IMR-90 (cell line): ENCODE measurements at regions not wholly inside any gene's neighbourhood (a gene's known extent, or its start where the extent isn't known, plus 50 kb on each side); places are given as distances from the start of the nearest gene placed in this dataset.

Experiments used
- ATAC-seq: fragments of 200-7000 bp; cut with Tn5 transposase; 2 replicates; pipeline ENCODE4 v1.9.1; 2020; ENCODE audit warnings: low read depth, mild to moderate bottlenecking, moderate library complexity
- BruUV-seq: library from RNA; stranded (reverse); fragments of 400-500 nt; replicated peaks from 2 replicates; lab custom pipeline; 2021; lab: Mats Ljungman, UMichigan
- CTCF ChIA-PET: fragments of 300-600 bp; formaldehyde crosslinking; extraction: SDS; loops from one replicate; lab custom pipeline; 2021; ENCODE audit warnings: antibody characterized with exemption; lab: Yijun Ruan, JAX
- POLR2A ChIA-PET: fragments of 300-600 bp; sonication (Branson Sonifier 250); formaldehyde crosslinking; loops from one replicate; lab custom pipeline; 2022; ENCODE audit warnings: antibody characterized with exemption; ENCODE audit not compliant: unreplicated experiment; lab: Charles Lee
- DNase-seq: peaks from one replicate; pipeline ENCODE4 v3.0.0; 2013
- H2AFZ ChIP-seq: replicated peaks from 2 replicates; pipeline ENCODE3; 2013; ENCODE audit warnings: low read length, mild to moderate bottlenecking; ENCODE audit not compliant: poor library complexity
- H2AK5ac ChIP-seq: 2 replicates; pipeline ENCODE4 v1.6.1; 2013; ENCODE audit warnings: low read depth, low read length, inconsistent platforms
- H2AK9ac ChIP-seq: replicated peaks from 2 replicates; pipeline ENCODE3; 2013; ENCODE audit warnings: mild to moderate bottlenecking, low read depth, low read length, moderate library complexity; ENCODE audit not compliant: poor library complexity
- H2BK120ac ChIP-seq: 2 replicates; pipeline ENCODE4 v1.6.1; 2013; ENCODE audit warnings: low read depth, low read length, inconsistent platforms
- H2BK15ac ChIP-seq: 3 replicates; pipeline ENCODE4 v1.6.1; 2013; ENCODE audit warnings: low read depth, low read length, inconsistent platforms
- H2BK20ac ChIP-seq: 2 replicates; pipeline ENCODE4 v1.6.1; 2013; ENCODE audit warnings: low read depth, mild to moderate bottlenecking, inconsistent platforms, low read length, moderate library complexity
- H2BK5ac ChIP-seq: 2 replicates; pipeline ENCODE4 v1.6.1; 2013; ENCODE audit warnings: mild to moderate bottlenecking, low read depth, low read length, inconsistent platforms; ENCODE audit not compliant: poor library complexity, severe bottlenecking
- H3K14ac ChIP-seq: replicated peaks from 2 replicates; pipeline ENCODE4 v1.6.1; 2013; ENCODE audit warnings: low read depth, low read length, inconsistent platforms
- H3K18ac ChIP-seq: 2 replicates; pipeline ENCODE4 v1.6.1; 2013; ENCODE audit warnings: low read depth, low read length, control low read depth
- H3K23ac ChIP-seq: 2 replicates; pipeline ENCODE4 v1.6.1; 2013; ENCODE audit warnings: low read depth, low read length, inconsistent platforms
- H3K27ac ChIP-seq: 2 replicates; pipeline ENCODE4 v1.5.1; 2013; ENCODE audit warnings: mild to moderate bottlenecking, control low read depth, low read length; ENCODE audit not compliant: insufficient read depth
- H3K27me3 ChIP-seq: 2 replicates; pipeline ENCODE4 v1.6.1; 2013; ENCODE audit warnings: low read length; ENCODE audit not compliant: control insufficient read depth, insufficient read depth
- H3K36me3 ChIP-seq: 2 replicates; pipeline ENCODE4 v1.6.1; 2013; ENCODE audit warnings: low read length, mixed read lengths; ENCODE audit not compliant: control insufficient read depth, insufficient read depth
- H3K4ac ChIP-seq: 2 replicates; pipeline ENCODE4 v1.6.1; 2013; ENCODE audit warnings: low read depth, low read length, inconsistent platforms
- H3K4me1 ChIP-seq: 2 replicates; pipeline ENCODE4 v1.6.1; 2013; ENCODE audit warnings: low read length, mixed read lengths; ENCODE audit not compliant: control insufficient read depth, insufficient read depth
- H3K4me2 ChIP-seq: 2 replicates; pipeline ENCODE4 v1.6.1; 2013; ENCODE audit warnings: low read depth, mild to moderate bottlenecking, control low read depth, low read length, moderate library complexity
- H3K4me3 ChIP-seq: 2 replicates; pipeline ENCODE4 v1.5.1; 2013; ENCODE audit warnings: low read depth, mild to moderate bottlenecking, control low read depth, low read length, moderate library complexity; ENCODE audit not compliant: insufficient read depth
- H3K56ac ChIP-seq: 2 replicates; pipeline ENCODE4 v1.6.1; 2013; ENCODE audit warnings: low read length, inconsistent platforms; ENCODE audit not compliant: insufficient read depth; ENCODE audit errors: extremely low read depth
- H3K79me1 ChIP-seq, 2 experiments: 2 replicates each; pipeline ENCODE4 v1.6.1; 2013; ENCODE audit warnings: low read length in 2 of 2, inconsistent platforms in 1 of 2, low read depth in 1 of 2
- H3K9ac ChIP-seq: 2 replicates; pipeline ENCODE4 v1.6.1; 2013; ENCODE audit warnings: low read depth, low read length, control low read depth
- H3K9me1 ChIP-seq: 2 replicates; pipeline ENCODE4 v1.6.1; 2013; ENCODE audit warnings: low read length, inconsistent platforms; ENCODE audit not compliant: insufficient read depth
- H3K9me3 ChIP-seq: 2 replicates; pipeline ENCODE4 v1.6.1; 2013; ENCODE audit warnings: low read length; ENCODE audit not compliant: control insufficient read depth, insufficient read depth
- H4K20me1 ChIP-seq: 2 replicates; pipeline ENCODE4 v1.6.1; 2013; ENCODE audit warnings: low read length, inconsistent platforms; ENCODE audit not compliant: insufficient read depth
- H4K5ac ChIP-seq: 2 replicates; pipeline ENCODE4 v1.6.1; 2013; ENCODE audit warnings: mild to moderate bottlenecking, low read depth, low read length, control low read depth
- H4K8ac ChIP-seq, 2 experiments: 2 replicates each; pipeline ENCODE4 v1.6.1; 2013; ENCODE audit warnings: low read depth in 2 of 2, low read length in 2 of 2, control low read depth in 1 of 2, inconsistent platforms in 1 of 2
- H4K91ac ChIP-seq: 2 replicates; pipeline ENCODE4 v1.6.1; 2013; ENCODE audit warnings: low read depth, low read length, inconsistent platforms; ENCODE audit not compliant: insufficient read depth
- MAZ ChIP-seq: IDR thresholded peaks from 2 replicates; pipeline ENCODE4 v1.6.1; 2012; ENCODE audit warnings: low read depth, mild to moderate bottlenecking, low read length, improper control_type of control experiment, moderate library complexity, borderline replicate concordance
- NFE2L2 ChIP-seq: fragments of 150-350 bp; IDR thresholded peaks from 2 replicates; pipeline ENCODE4 v1.6.1; 2016; ENCODE audit warnings: low read depth, mild to moderate bottlenecking, low read length
- RAD21 ChIP-seq: IDR thresholded peaks from 2 replicates; pipeline ENCODE4 v1.6.1; 2012; ENCODE audit warnings: low read length, improper control_type of control experiment
- WGBS, 2 experiments: methylation state at CpG; one replicate each; pipeline versions ENCODE4 v1.1.5 to v1.1.7; 2013; ENCODE audit warnings: missing lambda C conversion rate in 2 of 2; ENCODE audit not compliant: insufficient read length in 1 of 2; ENCODE audit errors: extremely low coverage in 2 of 2; 5-methylcytosine and 5-hydroxymethylcytosine counted together
- dilution Hi-C: fragments of 300-500 bp; cut with HindIII; formaldehyde crosslinking; loops from one replicate; pipeline ENCODE4 v1.14.3; 2018; ENCODE audit warnings: low sequenced_read_pairs; ENCODE audit not compliant: unreplicated experiment
- in situ Hi-C: fragments of 300-500 bp; cut with MboI; formaldehyde crosslinking; loops from 3 replicates; pipeline ENCODE4 v1.14.3; 2019; ENCODE audit warnings: low sequenced_read_pairs, inconsistent platforms, mixed read lengths
- intact Hi-C: fragments of 100-400 bp; cut with micrococcal nuclease; formaldehyde crosslinking; loops from 2 replicates; pipeline ENCODE4 v1.10.0; 2022

GRCh38 chr18:78582181-78582709 lies 397.4 kb upstream of the SALL3 start:
- H2BK15ac ChIP-seq: no peak overlapping the region
- in situ Hi-C loops: no loop called here

More at GRCh38 chr18:78582181-78582709, 397.4 kb upstream of the SALL3 start:
- Histone ChIP-seq H3K56ac (no peak overlapping the region), H2BK120ac (no peak overlapping the region), H4K5ac (no peak overlapping the region), H3K27me3 (no peaks in the 10 kb centered on the region), H2AK5ac (no peak overlapping the region), H3K18ac (no peak overlapping the region), H2BK5ac (no peak overlapping the region), H3K4ac (no peak overlapping the region), H3K4me2 (no peak overlapping the region), H3K9ac (no peak overlapping the region), H4K8ac (no peak overlapping the region), H3K9me3 (peaks cover 47% of the 10 kb centered on the region), H4K20me1 (no peaks in the 10 kb centered on the region), H2AK9ac (no peak overlapping the region), H4K91ac (no peak overlapping the region), H3K14ac (no peak overlapping the region), H3K23ac (no peak overlapping the region), H3K27ac (no peak overlapping the region), H2AFZ (no peak overlapping the region), H3K4me3 (no peak overlapping the region), H3K79me1 (no peaks in the 10 kb centered on the region), H3K4me1 (no peaks in the 10 kb centered on the region), H3K36me3 (no peaks in the 10 kb centered on the region), H2BK20ac (no peak overlapping the region), H3K9me1 (no peaks in the 10 kb centered on the region)
- TF ChIP-seq NFE2L2: no peak
- no peak for TF ChIP-seq MAZ
- TF ChIP-seq RAD21: no peak
- no TSS peak for BruUV-seq
- ATAC-seq (no peak), DNase-seq (no peak)
- CTCF ChIA-PET: no interaction called here
- intact Hi-C loops (no loop called here), dilution Hi-C loops (no loop called here)
- POLR2A ChIA-PET: no interaction called here
- WGBS, 2 experiments: 60% methylated on average over 11 of the region's 23 CpGs; no CpG with 5 or more reads in 1 of the 2 experiments
